HCT116 (cell line): ENCODE measurements at regions not wholly inside any gene's neighbourhood (a gene's known extent, or its start where the extent isn't known, plus 50 kb on each side); places are given as distances from the start of the nearest gene placed in this dataset.
"Not testable (repeated sequence)": the region's sequence is repeated elsewhere in the genome, so short reads cannot be mapped to it uniquely, and the experiment has no call there.

ENCODE experiments used
- CTCF ChIP-seq, 3 experiments: fragments of 200-600 bp in 1 of 3; sonication (generic) in 1 of 3; IDR thresholded peaks in 2 of 3; conservative IDR thresholded peaks in 1 of 3; 2 replicates each; pipeline ENCODE4 v1.5.1; 2012 to 2017; ENCODE audit warnings: low read depth in 2 of 3, low read length in 2 of 3, antibody characterized with exemption in 1 of 3, borderline replicate concordance in 1 of 3, control low read depth in 1 of 3, mild to moderate bottlenecking in 1 of 3, mixed read lengths in 1 of 3, mixed run types in 1 of 3, moderate library complexity in 1 of 3; ENCODE audit not compliant: insufficient read depth in 1 of 3
- EGR1 ChIP-seq: IDR thresholded peaks from 2 replicates; pipeline ENCODE4 v1.6.1; 2012; ENCODE audit warnings: low read depth
- ELF1 ChIP-seq: IDR thresholded peaks from 2 replicates; pipeline ENCODE4 v1.6.1; 2012; ENCODE audit warnings: low read depth, borderline replicate concordance
- EZH2 ChIP-seq: fragments of 200-600 bp; sonication (generic); IDR thresholded peaks from 2 replicates; pipeline ENCODE4 v1.6.1; 2017; ENCODE audit warnings: antibody characterized with exemption, mixed run types
- POLR2A ChIP-seq: IDR thresholded peaks from 2 replicates; pipeline ENCODE4 v1.7.0; 2011; ENCODE audit warnings: borderline replicate concordance; ENCODE audit not compliant: insufficient read depth, insufficient read length; ENCODE audit errors: extremely low read depth
- RAD21 ChIP-seq: IDR thresholded peaks from 2 replicates; pipeline ENCODE4 v1.6.1; 2012; ENCODE audit warnings: low read depth, mild to moderate bottlenecking
- REST ChIP-seq: IDR thresholded peaks from 2 replicates; pipeline ENCODE4 v1.6.1; 2012; ENCODE audit warnings: low read depth
- SP1 ChIP-seq: IDR thresholded peaks from 2 replicates; pipeline ENCODE4 v1.6.1; 2012; ENCODE audit warnings: low read depth
- TCF7L2 ChIP-seq: IDR thresholded peaks from 2 replicates; pipeline ENCODE4 v1.7.0; 2011; ENCODE audit warnings: borderline replicate concordance, inconsistent platforms; ENCODE audit not compliant: insufficient read depth, insufficient read length; ENCODE audit errors: extremely low read depth
- YY1 ChIP-seq: IDR thresholded peaks from 2 replicates; pipeline ENCODE4 v1.6.1; 2011; ENCODE audit warnings: low read length, low read depth, moderate library complexity, mild to moderate bottlenecking; ENCODE audit not compliant: insufficient replicate concordance; ENCODE audit errors: extremely low read depth
- ZNF274 ChIP-seq: fragments of 200-500 bp; sonication (Bioruptor generic); IDR thresholded peaks from 2 replicates; pipeline ENCODE4 v1.6.1; 2014; ENCODE audit warnings: mild to moderate bottlenecking, low read depth, low read length, inconsistent platforms

- TF ChIP-seq ZNF274; REST; POLR2A; YY1; CTCF (IDR thresholded peaks at IDR 0.05 in 2 of 3, conservative IDR thresholded peaks at IDR 0.05 in 1 of 3; ENCODE audit: borderline replicate concordance in 1 of 3, insufficient read depth in 1 of 3, low read depth in 2 of 3, low read length in 2 of 3); TCF7L2; ELF1; EGR1; RAD21; SP1; EZH2: not testable (repeated sequence)
Measured at GRCh38 chr11:49670705-49671104, 281.5 kb upstream of the OR4C13 start.
